Neural progenitor cell (in vitro differentiated cells): ENCODE measurements at regions not wholly inside any gene's neighbourhood (a gene's known extent, or its start where the extent isn't known, plus 50 kb on each side); places are given as distances from the start of the nearest gene placed in this dataset.

Experiments
- DNase-seq: peaks from one replicate; pipeline ENCODE4 v3.0.0-alpha.2; 2016; ENCODE audit warnings: low spot score
- H2AFZ ChIP-seq: fragments of 200-600 bp; sonication (generic); replicated peaks from 2 replicates; pipeline ENCODE4 v1.6.1; 2016; ENCODE audit warnings: antibody characterized with exemption
- H3F3A ChIP-seq: fragments of 200-600 bp; sonication (generic); 2 replicates; pipeline ENCODE4 v1.6.1; 2016; ENCODE audit warnings: antibody characterized with exemption, low read depth
- H3K27ac ChIP-seq: fragments of 200-600 bp; sonication (generic); 2 replicates; pipeline ENCODE4 v1.5.1; 2016; ENCODE audit warnings: mild to moderate bottlenecking
- H3K27me3 ChIP-seq: fragments of 200-600 bp; sonication (generic); 2 replicates; pipeline ENCODE4 v1.6.1; 2016; ENCODE audit warnings: mild to moderate bottlenecking, moderate library complexity
- H3K36me3 ChIP-seq: fragments of 200-600 bp; sonication (generic); 2 replicates; pipeline ENCODE4 v1.5.1; 2016
- H3K4me1 ChIP-seq: fragments of 200-600 bp; sonication (generic); 2 replicates; pipeline ENCODE4 v1.6.1; 2016; ENCODE audit warnings: mixed run types
- H3K4me2 ChIP-seq: fragments of 200-600 bp; sonication (generic); 2 replicates; pipeline ENCODE4 v1.6.1; 2016
- H3K4me3 ChIP-seq: fragments of 200-600 bp; sonication (generic); 2 replicates; pipeline ENCODE4 v1.5.1; 2016
- H3K79me2 ChIP-seq: fragments of 200-600 bp; sonication (generic); 2 replicates; pipeline ENCODE4 v1.6.1; 2016; ENCODE audit warnings: low read depth
- H3K9ac ChIP-seq: fragments of 200-600 bp; sonication (generic); 2 replicates; pipeline ENCODE4 v1.6.1; 2016
- H3K9me3 ChIP-seq: fragments of 200-600 bp; sonication (generic); 2 replicates; pipeline ENCODE4 v1.5.1; 2016; ENCODE audit warnings: low read depth
- H4K20me1 ChIP-seq: fragments of 200-600 bp; sonication (generic); 2 replicates; pipeline ENCODE4 v1.6.1; 2016; ENCODE audit warnings: low read depth
- H3K27ac Mint-ChIP-seq: 3 replicates; pipeline ENCODE4 v1.8.0; 2021; ENCODE audit warnings: mixed read lengths
- H3K27me3 Mint-ChIP-seq: 2 replicates; pipeline ENCODE4 v1.8.0; 2022; ENCODE audit warnings: low read depth, mild to moderate bottlenecking, inconsistent platforms, moderate library complexity, mixed read lengths; ENCODE audit not compliant: insufficient read depth
- H3K36me3 Mint-ChIP-seq: 3 replicates; pipeline ENCODE4 v1.8.0; 2021; ENCODE audit warnings: mixed read lengths
- H3K4me1 Mint-ChIP-seq: 3 replicates; pipeline ENCODE4 v1.8.0; 2021; ENCODE audit warnings: mixed read lengths
- H3K4me3 Mint-ChIP-seq: 3 replicates; pipeline ENCODE4 v1.8.0; 2021; ENCODE audit warnings: mild to moderate bottlenecking, moderate library complexity, mixed read lengths
- H3K9me3 Mint-ChIP-seq: 3 replicates; pipeline ENCODE4 v1.8.0; 2020; ENCODE audit warnings: mixed read lengths
- EZH2 ChIP-seq: fragments of 200-600 bp; sonication (generic); IDR thresholded peaks from 2 replicates; pipeline ENCODE4 v1.6.1; 2017; ENCODE audit warnings: antibody characterized with exemption, mild to moderate bottlenecking, moderate library complexity
- EZH2phosphoT487 ChIP-seq: fragments of 200-600 bp; sonication (generic); IDR thresholded peaks from 2 replicates; pipeline ENCODE4 v1.6.1; 2017; ENCODE audit warnings: antibody characterized with exemption
- TF ChIP-seq, protein P1 (sequence below): fragments of 200-600 bp; sonication (generic); IDR thresholded peaks from 2 replicates; pipeline ENCODE4 v1.5.1; 2017; ENCODE audit warnings: antibody characterized with exemption, mild to moderate bottlenecking

DNA sequence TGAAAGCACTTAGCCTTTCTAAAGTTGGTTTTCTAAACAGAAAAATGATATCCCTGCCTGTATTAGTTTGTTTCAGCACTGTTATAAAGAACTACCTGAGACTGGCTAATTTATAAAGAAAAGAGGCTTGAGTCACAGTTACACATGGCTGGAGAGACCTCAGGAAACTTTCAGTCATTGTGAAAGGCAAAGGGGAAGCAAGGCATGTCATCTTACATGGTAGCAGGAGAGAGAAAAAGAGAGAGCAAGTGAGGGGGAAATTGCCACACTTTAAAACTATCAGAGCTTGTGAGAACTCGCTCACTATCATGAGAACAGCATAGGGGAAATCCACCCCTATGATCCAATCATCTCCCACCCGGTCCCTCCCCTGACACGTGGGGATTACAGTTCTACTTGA, 64.9 kb downstream of the FAM170A start:
- Histone ChIP-seq H4K20me1 (no peaks in the 10 kb centered on the region), H3K9me3 (no peaks in the 10 kb centered on the region), H3K4me1 (no peaks in the 10 kb centered on the region), H2AFZ (no peak overlapping the region), H3F3A (no peaks in the 10 kb centered on the region), H3K27ac (no peak overlapping the region), H3K9ac (no peak overlapping the region), H3K79me2 (no peaks in the 10 kb centered on the region), H3K27me3 (no peaks in the 10 kb centered on the region), H3K36me3 (no peaks in the 10 kb centered on the region), H3K4me3 (no peak overlapping the region), H3K4me2 (no peak overlapping the region)
- Mint-ChIP-seq H3K4me3 (no peak overlapping the region), H3K36me3 (no peaks in the 10 kb centered on the region), H3K27me3 (no peaks in the 10 kb centered on the region), H3K9me3 (peaks cover 16% of the 10 kb centered on the region), H3K4me1 (no peaks in the 10 kb centered on the region), H3K27ac (no peak overlapping the region)
- TF ChIP-seq EZH2phosphoT487 (no peak), EZH2 (no peak)
- TF ChIP-seq, protein P1, sequence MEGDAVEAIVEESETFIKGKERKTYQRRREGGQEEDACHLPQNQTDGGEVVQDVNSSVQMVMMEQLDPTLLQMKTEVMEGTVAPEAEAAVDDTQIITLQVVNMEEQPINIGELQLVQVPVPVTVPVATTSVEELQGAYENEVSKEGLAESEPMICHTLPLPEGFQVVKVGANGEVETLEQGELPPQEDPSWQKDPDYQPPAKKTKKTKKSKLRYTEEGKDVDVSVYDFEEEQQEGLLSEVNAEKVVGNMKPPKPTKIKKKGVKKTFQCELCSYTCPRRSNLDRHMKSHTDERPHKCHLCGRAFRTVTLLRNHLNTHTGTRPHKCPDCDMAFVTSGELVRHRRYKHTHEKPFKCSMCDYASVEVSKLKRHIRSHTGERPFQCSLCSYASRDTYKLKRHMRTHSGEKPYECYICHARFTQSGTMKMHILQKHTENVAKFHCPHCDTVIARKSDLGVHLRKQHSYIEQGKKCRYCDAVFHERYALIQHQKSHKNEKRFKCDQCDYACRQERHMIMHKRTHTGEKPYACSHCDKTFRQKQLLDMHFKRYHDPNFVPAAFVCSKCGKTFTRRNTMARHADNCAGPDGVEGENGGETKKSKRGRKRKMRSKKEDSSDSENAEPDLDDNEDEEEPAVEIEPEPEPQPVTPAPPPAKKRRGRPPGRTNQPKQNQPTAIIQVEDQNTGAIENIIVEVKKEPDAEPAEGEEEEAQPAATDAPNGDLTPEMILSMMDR = no peak
- DNase-seq = no peak

DNA sequence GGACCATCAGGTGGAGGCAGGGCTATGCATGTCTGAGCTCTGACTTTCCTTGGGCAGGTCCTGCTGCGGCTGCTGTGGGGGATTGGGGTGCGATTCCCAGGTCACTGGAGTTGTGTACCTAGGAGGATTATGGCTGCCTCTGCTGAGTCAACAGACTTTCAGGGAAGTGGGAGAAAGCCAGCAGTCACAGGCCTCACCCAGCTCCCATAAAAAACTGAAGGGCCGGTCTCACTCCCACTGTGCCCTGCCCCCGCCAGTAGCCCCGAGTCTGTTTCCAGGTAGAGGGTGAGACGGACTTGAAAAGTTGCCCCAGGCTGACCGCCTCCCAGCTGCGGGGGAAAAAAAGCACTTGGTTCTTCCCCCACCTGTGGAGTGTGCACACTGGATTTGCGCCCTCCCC, 76.7 kb downstream of the FAM170A start:
- Histone ChIP-seq H4K20me1 (no peaks in the 10 kb centered on the region), H3K9ac (no peak overlapping the region), H3K27me3 (no peaks in the 10 kb centered on the region), H3K79me2 (no peaks in the 10 kb centered on the region), H3F3A (no peaks in the 10 kb centered on the region), H3K4me2 (no peak overlapping the region), H3K4me3 (no peak overlapping the region), H3K27ac (no peak overlapping the region), H3K9me3 (no peaks in the 10 kb centered on the region), H3K36me3 (no peaks in the 10 kb centered on the region), H2AFZ (no peak overlapping the region), H3K4me1 (no peaks in the 10 kb centered on the region)
- Mint-ChIP-seq H3K36me3 (no peaks in the 10 kb centered on the region), H3K4me3 (no peak overlapping the region), H3K27me3 (no peaks in the 10 kb centered on the region), H3K4me1 (no peaks in the 10 kb centered on the region), H3K27ac (no peak overlapping the region), H3K9me3 (peaks cover 8% of the 10 kb centered on the region)
- TF ChIP-seq EZH2 = no peak
- no peak for TF ChIP-seq EZH2phosphoT487
- TF ChIP-seq, protein P1 = no peak
- DNase-seq = no peak

DNA sequence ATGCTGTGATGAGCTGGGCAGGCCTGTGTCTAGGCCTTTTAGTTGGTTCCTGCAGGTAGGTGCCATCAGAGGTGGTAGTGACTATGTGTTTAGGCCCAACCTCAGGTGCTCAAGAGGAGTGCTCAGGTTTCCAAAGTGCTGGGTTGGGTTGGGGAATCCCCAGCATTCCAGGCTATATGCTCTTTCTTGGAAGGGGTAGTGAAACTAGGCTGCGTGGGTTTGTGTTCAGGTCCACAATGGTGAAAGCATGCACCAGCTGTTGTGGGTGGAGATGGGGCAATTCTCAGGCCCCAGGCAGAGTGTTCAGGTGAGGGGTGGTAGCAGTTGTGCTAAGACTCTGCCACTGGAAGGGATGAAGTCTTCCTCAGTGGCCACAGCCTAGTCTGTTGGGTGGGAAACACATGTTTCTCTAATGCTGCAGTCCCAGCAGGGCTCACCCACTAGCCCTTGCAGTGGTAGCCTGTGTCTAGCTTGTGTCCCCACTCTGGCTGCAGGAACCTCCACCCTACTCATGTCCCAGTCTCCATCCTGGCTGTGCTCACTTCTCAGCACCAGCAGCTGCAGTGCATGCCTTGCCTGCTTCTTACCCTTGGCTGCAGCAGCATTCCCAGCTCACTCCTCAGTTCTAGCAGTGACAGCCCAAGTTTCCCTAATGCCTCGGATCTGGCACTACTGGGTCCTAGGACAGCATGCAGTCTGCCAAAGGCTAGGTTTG, 78.9 kb downstream of the FAM170A start:
- H3K27me3 Mint-ChIP-seq = no peaks in the 10 kb centered on the region
- H2AFZ ChIP-seq = no peak overlapping the region
- H3F3A ChIP-seq = no peaks in the 10 kb centered on the region
- no peak for DNase-seq
- no peak overlapping the region for H3K4me3 Mint-ChIP-seq
- no peak overlapping the region for H3K4me2 ChIP-seq
- TF ChIP-seq EZH2phosphoT487 (no peak), EZH2 (no peak)
- TF ChIP-seq, protein P1 = no peak
- H3K4me1 Mint-ChIP-seq = no peaks in the 10 kb centered on the region
- peaks cover 8% of the 10 kb centered on the region for H3K9me3 Mint-ChIP-seq
- no peak overlapping the region for H3K27ac ChIP-seq
- no peaks in the 10 kb centered on the region for H4K20me1 ChIP-seq
- no peaks in the 10 kb centered on the region for H3K4me1 ChIP-seq
- no peaks in the 10 kb centered on the region for H3K36me3 Mint-ChIP-seq
- no peak overlapping the region for H3K4me3 ChIP-seq
- no peaks in the 10 kb centered on the region for H3K9me3 ChIP-seq
- no peaks in the 10 kb centered on the region for H3K36me3 ChIP-seq
- H3K27me3 ChIP-seq = no peaks in the 10 kb centered on the region
- no peak overlapping the region for H3K9ac ChIP-seq
- no peak overlapping the region for H3K27ac Mint-ChIP-seq
- H3K79me2 ChIP-seq = no peaks in the 10 kb centered on the region
